ENCODE measurements at regions not wholly inside any gene's neighbourhood (a gene's known extent, or its start where the extent isn't known, plus 50 kb on each side); places are given as distances from the start of the nearest gene placed in this dataset.

DNA sequence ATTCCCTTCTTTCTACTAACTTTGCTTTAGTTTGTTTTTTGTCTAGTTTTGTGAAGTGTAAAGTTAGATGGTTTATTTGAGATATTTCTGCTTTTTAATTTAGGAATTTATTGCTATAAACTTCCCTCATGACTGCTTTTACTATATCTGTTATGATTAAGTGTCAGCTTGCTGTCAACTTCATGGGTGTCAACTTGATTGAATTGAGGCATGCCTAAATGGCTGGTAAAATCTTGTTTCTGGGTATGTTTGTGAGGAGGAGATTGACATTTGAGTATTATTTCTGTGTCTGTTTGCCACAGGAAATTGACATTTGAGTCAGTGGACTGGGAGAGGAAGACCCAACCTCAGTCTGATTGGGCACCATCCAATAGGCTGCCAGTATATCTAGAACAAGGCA lies 1147.0 kb upstream of the EYS start:
- TF ChIP-seq, protein P1, sequence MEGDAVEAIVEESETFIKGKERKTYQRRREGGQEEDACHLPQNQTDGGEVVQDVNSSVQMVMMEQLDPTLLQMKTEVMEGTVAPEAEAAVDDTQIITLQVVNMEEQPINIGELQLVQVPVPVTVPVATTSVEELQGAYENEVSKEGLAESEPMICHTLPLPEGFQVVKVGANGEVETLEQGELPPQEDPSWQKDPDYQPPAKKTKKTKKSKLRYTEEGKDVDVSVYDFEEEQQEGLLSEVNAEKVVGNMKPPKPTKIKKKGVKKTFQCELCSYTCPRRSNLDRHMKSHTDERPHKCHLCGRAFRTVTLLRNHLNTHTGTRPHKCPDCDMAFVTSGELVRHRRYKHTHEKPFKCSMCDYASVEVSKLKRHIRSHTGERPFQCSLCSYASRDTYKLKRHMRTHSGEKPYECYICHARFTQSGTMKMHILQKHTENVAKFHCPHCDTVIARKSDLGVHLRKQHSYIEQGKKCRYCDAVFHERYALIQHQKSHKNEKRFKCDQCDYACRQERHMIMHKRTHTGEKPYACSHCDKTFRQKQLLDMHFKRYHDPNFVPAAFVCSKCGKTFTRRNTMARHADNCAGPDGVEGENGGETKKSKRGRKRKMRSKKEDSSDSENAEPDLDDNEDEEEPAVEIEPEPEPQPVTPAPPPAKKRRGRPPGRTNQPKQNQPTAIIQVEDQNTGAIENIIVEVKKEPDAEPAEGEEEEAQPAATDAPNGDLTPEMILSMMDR (IDR thresholded peaks at IDR 0.05; ENCODE audit: low read length), result no peak
- TF ChIP-seq EZH2 (optimal IDR thresholded peaks at IDR 0.05; ENCODE audit: low read depth, low read length), result no peak
- no peak for TF ChIP-seq EZH2phosphoT487 (IDR thresholded peaks at IDR 0.05; ENCODE audit: low read length)
